ENCODE measurements at regions not wholly inside any gene's neighbourhood (a gene's known extent, or its start where the extent isn't known, plus 50 kb on each side); places are given as distances from the start of the nearest gene placed in this dataset.
"Not testable (repeated sequence)": the region's sequence is repeated elsewhere in the genome, so short reads cannot be mapped to it uniquely, and the experiment has no call there.

- DNase-seq (no peak), ATAC-seq (no peak)
- intact Hi-C loops (cut with DNase I, micrococcal nuclease): no loop called here
Measured at GRCh38 chr7:6934981-6935380, 108.9 kb upstream of the CCZ1B start.

DNA sequence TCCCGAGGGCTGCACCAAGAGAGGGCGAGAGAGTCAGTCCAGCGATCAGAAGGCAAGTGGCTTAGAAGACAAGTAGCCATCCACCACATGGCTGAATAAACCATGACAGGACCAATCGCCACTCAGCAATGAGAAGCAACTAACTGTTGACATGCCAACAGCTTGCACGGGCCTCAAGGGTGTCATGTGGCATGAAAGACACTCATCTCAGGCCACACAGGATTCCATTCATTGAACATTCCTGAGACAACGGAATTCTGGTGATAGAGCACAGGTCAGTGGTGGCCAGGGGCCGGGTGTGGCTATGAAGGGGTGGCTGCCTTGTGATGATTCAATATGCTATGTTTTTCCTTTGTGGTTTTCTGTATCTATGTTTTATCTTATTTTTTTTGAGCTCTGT is 110.6 kb upstream of the CCZ1B start:
- DNase-seq; intact Hi-C loops (cut with DNase I, micrococcal nuclease); ATAC-seq: not testable (repeated sequence)

- ATAC-seq; intact Hi-C loops (cut with DNase I, micrococcal nuclease); DNase-seq: not testable (repeated sequence)
Measured at GRCh38 chr7:6937746-6938145, 111.7 kb upstream of the CCZ1B start.

- intact Hi-C loops (cut with DNase I, micrococcal nuclease); ATAC-seq: not testable (repeated sequence)
- DNase-seq: peak in 1 of 2 donors; percentile 36
Measured at GRCh38 chr7:6938284-6938683, 112.2 kb upstream of the CCZ1B start.

DNA sequence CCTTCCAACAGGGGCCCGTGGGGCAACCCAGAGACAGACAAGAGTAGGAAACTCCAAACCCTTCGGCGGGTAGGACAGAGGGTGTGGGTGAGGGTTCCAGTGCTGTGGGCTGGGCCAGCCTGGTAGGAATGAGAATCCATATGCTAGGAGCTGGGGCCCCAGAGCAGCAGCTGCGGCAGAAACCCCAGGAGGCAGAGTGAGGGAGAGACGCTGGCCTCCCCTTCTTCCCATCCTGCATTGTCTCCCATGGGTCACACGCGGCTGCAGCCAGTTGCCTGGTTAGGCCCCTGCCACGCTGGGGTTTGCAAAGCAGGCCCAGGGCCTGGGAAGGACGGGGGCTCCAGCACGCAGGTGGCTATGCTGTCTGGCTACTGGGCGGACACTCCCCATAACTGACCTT is 113.1 kb upstream of the CCZ1B start:
- intact Hi-C loops (cut with DNase I, micrococcal nuclease); DNase-seq; ATAC-seq: not testable (repeated sequence)

DNA sequence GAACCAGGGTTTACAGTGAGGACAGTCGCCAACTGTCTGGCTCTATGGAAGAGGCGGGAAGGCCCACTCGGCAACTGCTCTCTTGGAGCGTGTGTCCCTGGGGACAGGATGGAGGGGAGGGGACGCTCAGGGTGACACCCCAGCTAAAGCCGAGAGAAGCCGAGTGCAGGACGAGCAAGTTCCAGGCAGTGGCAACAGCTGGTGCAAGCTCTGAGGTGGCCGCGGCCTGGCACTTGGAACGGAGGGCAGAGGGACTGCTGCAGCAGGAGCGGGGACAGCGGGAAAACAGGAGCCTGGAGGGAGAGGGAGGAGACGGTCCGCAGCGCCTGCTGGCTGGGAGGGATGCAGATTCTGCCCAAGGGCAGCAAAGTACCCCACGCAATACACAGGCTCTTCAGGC is 113.8 kb upstream of the CCZ1B start:
- intact Hi-C loops (cut with DNase I, micrococcal nuclease); DNase-seq; ATAC-seq: not testable (repeated sequence)

- not testable (repeated sequence) for DNase-seq
Measured at GRCh38 chr7:6946873-6947272, 120.8 kb upstream of the CCZ1B start.

DNA sequence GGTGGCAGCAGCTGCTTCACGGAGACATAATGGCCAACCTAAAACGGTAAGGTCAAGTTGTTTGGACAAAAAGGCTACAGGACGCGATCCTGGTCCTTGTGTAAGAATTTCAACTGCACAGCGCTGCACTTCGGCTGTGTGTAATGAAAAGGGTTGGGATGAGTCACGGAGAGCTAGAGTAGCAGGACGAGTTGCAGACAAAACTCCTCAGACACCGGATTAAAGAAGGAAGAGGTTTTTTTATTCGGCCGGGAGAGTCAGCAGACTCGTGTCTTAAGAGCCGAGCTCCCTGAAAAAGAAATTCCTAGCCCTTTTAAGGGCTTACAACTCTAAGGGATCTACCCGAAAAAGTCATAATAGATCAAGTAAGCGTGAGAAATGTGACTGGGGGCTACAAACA is 124.2 kb upstream of the CCZ1B start:
- intact Hi-C loops (cut with DNase I, micrococcal nuclease); ATAC-seq; DNase-seq: not testable (repeated sequence)

More at GRCh38 chr7:6946873-6947272, 120.8 kb upstream of the CCZ1B start:
- ATAC-seq; intact Hi-C loops (cut with DNase I, micrococcal nuclease): not testable (repeated sequence)

GRCh38 chr7:6951553-6951952 is 125.5 kb upstream of the CCZ1B start:
- ATAC-seq; DNase-seq; intact Hi-C loops (cut with DNase I, micrococcal nuclease): not testable (repeated sequence)

DNA sequence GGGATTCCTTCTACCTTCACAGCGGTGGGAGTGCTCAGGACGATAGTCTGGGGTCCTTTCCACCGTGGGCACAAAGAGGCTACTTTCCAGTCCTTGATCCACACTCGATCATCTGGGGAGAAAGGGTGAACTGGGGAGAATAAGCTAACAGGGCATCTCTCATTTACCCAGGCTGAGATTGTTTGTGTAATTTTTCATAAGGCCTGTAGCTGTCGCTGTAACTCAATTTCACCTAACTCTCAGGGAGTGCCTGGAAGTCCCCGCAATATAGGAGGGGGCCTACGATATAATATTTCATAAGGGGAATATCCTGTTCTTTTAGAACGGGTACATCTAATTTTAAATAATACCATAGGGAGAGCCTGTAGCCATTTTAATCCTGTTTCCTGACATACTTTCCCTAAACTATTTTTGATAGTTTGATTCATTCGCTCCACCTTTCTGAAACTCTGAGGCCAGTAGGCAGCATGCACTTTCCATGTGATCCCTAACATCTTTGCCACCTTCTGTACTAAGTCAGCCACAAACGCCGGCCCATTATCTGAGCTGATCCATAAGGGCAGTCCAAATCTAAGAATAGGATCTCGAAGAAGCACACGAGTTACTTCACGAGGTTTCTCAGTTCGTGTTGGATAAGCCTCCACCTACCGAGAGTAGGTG is 127.2 kb upstream of the CCZ1B start:
- intact Hi-C loops (cut with DNase I, micrococcal nuclease); DNase-seq; ATAC-seq: not testable (repeated sequence)

GRCh38 chr7:6953798-6954181 is 127.7 kb upstream of the CCZ1B start:
- intact Hi-C loops (cut with DNase I, micrococcal nuclease); ATAC-seq: not testable (repeated sequence)
- DNase-seq: peak; percentile 43 to 53

- DNase-seq; intact Hi-C loops (cut with DNase I, micrococcal nuclease); ATAC-seq: not testable (repeated sequence)
Measured at GRCh38 chr7:6955385-6955784, 129.3 kb upstream of the CCZ1B start.

GRCh38 chr7:6955990-6956566 is 130.0 kb upstream of the CCZ1B start:
- ATAC-seq; DNase-seq; intact Hi-C loops (cut with DNase I, micrococcal nuclease): not testable (repeated sequence)

DNA sequence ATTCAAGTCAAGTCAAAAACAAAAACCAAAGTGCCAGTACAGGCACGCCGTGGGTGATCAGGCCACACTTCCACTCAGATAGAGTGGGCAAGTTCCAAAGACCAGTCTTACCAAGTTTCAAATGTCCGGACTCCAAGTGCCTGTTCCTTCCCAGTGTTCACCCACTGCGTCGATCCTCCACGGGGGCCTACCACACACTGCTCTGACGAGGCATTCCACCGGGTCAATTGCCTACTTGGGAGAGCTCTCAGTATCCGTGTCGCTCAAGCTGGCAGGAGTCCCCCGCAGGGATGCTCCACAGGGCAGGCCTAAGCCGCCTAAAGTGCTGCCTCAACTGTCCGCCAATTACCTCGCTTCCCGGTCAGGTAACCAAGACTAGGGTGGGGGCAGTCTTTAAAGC is 132.3 kb upstream of the CCZ1B start:
- intact Hi-C loops (cut with DNase I, micrococcal nuclease); DNase-seq: not testable (repeated sequence)

GRCh38 chr7:6959942-6960341 is 133.9 kb upstream of the CCZ1B start:
- intact Hi-C loops (cut with DNase I, micrococcal nuclease); ATAC-seq; DNase-seq: not testable (repeated sequence)

More for the DNA sequence above, 132.3 kb upstream of the CCZ1B start:
- ATAC-seq: not testable (repeated sequence)

- DNase-seq; ATAC-seq; intact Hi-C loops (cut with DNase I, micrococcal nuclease): not testable (repeated sequence)
Measured at GRCh38 chr7:6962871-6963270, 136.8 kb upstream of the CCZ1B start.

DNA sequence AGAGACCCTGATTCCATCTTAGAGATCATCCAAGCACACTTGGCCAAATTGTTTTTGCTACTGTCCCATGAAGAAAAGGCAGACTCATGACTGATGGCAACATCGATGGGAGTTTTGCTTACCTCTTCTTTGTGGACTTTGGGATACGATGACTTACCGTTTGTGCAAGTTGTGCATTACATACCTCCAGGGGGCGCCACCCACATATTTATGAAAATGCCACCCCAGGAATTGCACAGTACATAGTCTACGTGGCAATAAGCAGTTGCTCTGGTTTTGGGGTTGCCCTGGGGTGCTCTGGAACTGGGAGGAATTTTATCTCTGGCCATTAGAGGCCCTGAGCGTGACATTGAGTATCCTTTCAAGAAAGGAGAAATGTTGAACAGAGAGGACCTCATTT is 139.0 kb upstream of the CCZ1B start:
- intact Hi-C loops (cut with DNase I, micrococcal nuclease); ATAC-seq: not testable (repeated sequence)
- DNase-seq: peak; percentile 43 to 86

GRCh38 chr7:6970180-6970579 is 144.1 kb upstream of the CCZ1B start:
- DNase-seq; intact Hi-C loops (cut with DNase I, micrococcal nuclease); ATAC-seq: not testable (repeated sequence)

DNA sequence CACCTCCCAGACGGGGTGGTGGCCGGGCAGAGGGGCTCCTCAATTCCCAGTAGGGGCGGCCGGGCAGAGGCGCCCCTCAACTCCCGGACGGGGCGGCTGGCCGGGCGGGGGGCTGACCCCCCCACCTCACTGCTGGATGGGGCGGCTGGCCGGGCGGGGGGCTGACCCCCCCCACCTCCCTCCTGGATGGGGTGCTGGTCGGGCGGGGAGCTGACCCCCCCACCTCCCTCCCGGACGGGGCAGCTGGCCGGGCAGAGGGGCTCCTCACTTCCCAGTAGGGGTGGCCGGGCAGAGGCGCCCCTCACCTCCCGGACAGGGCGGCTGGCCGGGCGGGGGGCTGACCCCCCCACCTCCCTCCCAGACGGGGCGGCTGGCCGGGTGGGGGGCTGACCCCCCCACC is 148.8 kb upstream of the CCZ1B start:
- DNase-seq; intact Hi-C loops (cut with DNase I, micrococcal nuclease); ATAC-seq: not testable (repeated sequence)

DNA sequence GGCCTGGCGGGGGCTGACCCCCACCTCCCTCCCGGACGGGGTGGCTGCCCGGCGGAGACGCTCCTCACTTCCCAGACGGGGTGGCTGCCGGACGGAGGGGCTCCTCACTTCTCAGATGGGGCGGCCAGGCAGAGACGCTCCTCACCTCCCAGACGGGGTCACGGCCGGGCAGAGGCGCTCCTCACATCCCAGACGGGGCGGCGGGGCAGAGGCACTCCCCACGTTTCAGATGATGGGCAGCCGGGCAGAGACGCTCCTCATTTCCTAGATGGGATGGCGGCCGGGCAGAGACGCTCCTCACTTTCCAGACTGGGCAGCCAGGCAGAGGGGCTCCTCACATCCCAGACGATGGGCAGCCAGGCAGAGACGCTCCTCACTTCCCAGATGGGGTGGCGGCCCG is 149.3 kb upstream of the CCZ1B start:
- ATAC-seq; DNase-seq; intact Hi-C loops (cut with DNase I, micrococcal nuclease): not testable (repeated sequence)
